ENCODE measurements at regions not wholly inside any gene's neighbourhood (a gene's known extent, or its start where the extent isn't known, plus 50 kb on each side); places are given as distances from the start of the nearest gene placed in this dataset.

GRCh38 chr4:64821219-64821976 is 412.1 kb upstream of the TECRL start:
- Histone ChIP-seq H2BK5ac (ENCODE audit: low read depth, low read length) (no peak overlapping the region), H3K14ac (ENCODE audit: insufficient read length) (no peak overlapping the region), H3K23ac (ENCODE audit: insufficient read length) (no peak overlapping the region), H3K9ac (replicated peaks in 1 of 4; ENCODE audit: extremely low read depth in 1 of 4, low read depth in 3 of 4, low read length in 3 of 4) (no peak overlapping the region), H4K91ac (replicated peaks; ENCODE audit: insufficient read length, low read length) (no peak overlapping the region), H3K23me2 (ENCODE audit: low read depth, low read length) (no peaks in the 10 kb centered on the region), H2BK15ac (ENCODE audit: low read length) (no peak overlapping the region), H4K5ac (ENCODE audit: insufficient read length, low read depth, low read length) (no peak overlapping the region), H3K4me3 (ENCODE audit: extremely low read depth in 1 of 4, insufficient read depth in 2 of 4, low read depth in 3 of 4, low read length in 4 of 4) (no peak overlapping the region), H2BK120ac (replicated peaks; ENCODE audit: low read depth, low read length) (no peak overlapping the region), H3K18ac (ENCODE audit: extremely low read depth, low read length) (no peak overlapping the region), H3K27ac (ENCODE audit: low read depth, low read length) (no peak overlapping the region), H3K79me1 (ENCODE audit: low read depth, low read length) (no peaks in the 10 kb centered on the region), H2AK5ac (ENCODE audit: low read depth, low read length) (no peak overlapping the region), H3K79me2 (ENCODE audit: control insufficient read depth in 1 of 2, insufficient read depth in 2 of 2, low read length in 2 of 2) (no peaks in the 10 kb centered on the region), H3K36me3 (ENCODE audit: control insufficient read depth in 2 of 4, insufficient read depth in 4 of 4, low read length in 3 of 4) (no peaks in the 10 kb centered on the region), H3K4ac (replicated peaks; ENCODE audit: insufficient read length, low read depth, low read length) (no peak overlapping the region), H2BK12ac (ENCODE audit: low read depth, low read length) (no peak overlapping the region), H2BK20ac (ENCODE audit: low read length) (no peak overlapping the region), H3K56ac (replicated peaks; ENCODE audit: insufficient read length, low read depth, low read length) (no peak overlapping the region), H2AFZ (ENCODE audit: low read length) (no peak overlapping the region), H3K9me3 (ENCODE audit: insufficient read depth in 2 of 2, low read depth in 1 of 2, low read length in 1 of 2) (no peaks in the 10 kb centered on the region), H3K4me2 (ENCODE audit: insufficient read depth in 1 of 2, low read depth in 2 of 2, low read length in 2 of 2) (no peak overlapping the region), H3K4me1 (replicated peaks in 1 of 4; ENCODE audit: control insufficient read depth in 3 of 4, insufficient read depth in 4 of 4, low read length in 3 of 4) (no peaks in the 10 kb centered on the region), H4K20me1 (replicated peaks in 1 of 2; ENCODE audit: control insufficient read depth in 1 of 2, insufficient read depth in 2 of 2, low read length in 2 of 2) (no peaks in the 10 kb centered on the region), H4K8ac (ENCODE audit: extremely low read depth, insufficient read depth, low read length) (no peak overlapping the region), H3K27me3 (replicated peaks in 1 of 4; ENCODE audit: control insufficient read depth in 3 of 4, extremely low read depth in 1 of 4, insufficient read depth in 3 of 4, low read length in 3 of 4) (no peaks in the 10 kb centered on the region)
- WGBS, 2 experiments (ENCODE audit: extremely low coverage in 1 of 2, insufficient coverage in 1 of 2, insufficient read length in 1 of 2, insufficient replicate concordance in 2 of 2, low coverage in 1 of 2, low lambda C conversion rate in 2 of 2, missing lambda C conversion rate in 1 of 2), result 90% methylated on average over 6 of the region's 6 CpGs; no CpG with 5 or more reads in 1 of the 2 experiments
- ChIA-PET POLR2A (ENCODE audit: partially characterized antibody) (no interaction called here), CTCF (ENCODE audit: partially characterized antibody) (interaction anchor here (0.6 kb wide), 1 partner anchor 46 kb away, joined by 3 read pairs; no protein-coding TSS in a partner anchor)
- no peak for DNase-seq (ENCODE audit: low read depth in 1 of 2, low spot score in 2 of 2)
- no peak for FAIRE-seq
- TF ChIP-seq POU5F1 (IDR thresholded peaks at IDR 0.05; ENCODE audit: low read depth, low read length), result no peak
- TF ChIP-seq CTBP2 (IDR thresholded peaks at IDR 0.05; ENCODE audit: borderline replicate concordance, insufficient read depth, insufficient read length, low read length), result no peak
- no peak for TF ChIP-seq ATF2 (IDR thresholded peaks at IDR 0.05; ENCODE audit: low read length)
- TF ChIP-seq RFX5 (IDR thresholded peaks at IDR 0.05; ENCODE audit: borderline replicate concordance, low read depth, low read length), result no peak
- TF ChIP-seq POLR2A (IDR thresholded peaks at IDR 0.05; ENCODE audit: control extremely low read depth in 1 of 2, low read depth in 2 of 2, low read length in 2 of 2), result no peak
- TF ChIP-seq RAD21 (IDR thresholded peaks at IDR 0.05 in 1 of 2, conservative IDR thresholded peaks at IDR 0.05 in 1 of 2; ENCODE audit: low read depth in 2 of 2, low read length in 2 of 2), result no peak
- no peak for TF ChIP-seq MAFK (IDR thresholded peaks at IDR 0.05; ENCODE audit: low read depth, low read length)
